Activated B cell treated with CpG ODN at 0.5 μM for 24 hours (primary cell): ENCODE measurements at regions not wholly inside any gene's neighbourhood (a gene's known extent, or its start where the extent isn't known, plus 50 kb on each side); places are given as distances from the start of the nearest gene placed in this dataset.
"Not testable (repeated sequence)": the region's sequence is repeated elsewhere in the genome, so short reads cannot be mapped to it uniquely, and the experiment has no call there.

Experiments used
- ATAC-seq: fragments of 200-7000 bp; cut with Tn5 transposase; one replicate; pipeline ENCODE4 v1.10.0; 2021; ENCODE audit warnings: low read depth, mild to moderate bottlenecking, moderate library complexity
- CTCF ChIA-PET: fragments of 350-600 bp; sonication (Branson Sonifier 250); formaldehyde crosslinking; loops from one replicate; lab custom pipeline; 2021; ENCODE audit warnings: antibody characterized with exemption; lab: Charles Lee
- POLR2A ChIA-PET: fragments of 350-600 bp; sonication (Branson Sonifier 250); formaldehyde crosslinking; loops from one replicate; lab custom pipeline; 2021; ENCODE audit warnings: antibody characterized with exemption; lab: Charles Lee
- DNase-seq: peaks from one replicate; pipeline ENCODE4 v3.0.0; 2022
- H3K27ac Mint-ChIP-seq: one replicate; pipeline ENCODE4 v1.8.0; 2020; ENCODE audit warnings: mixed read lengths
- H3K27me3 Mint-ChIP-seq: one replicate; pipeline ENCODE4 v1.8.0; 2021; ENCODE audit warnings: mixed read lengths
- H3K36me3 Mint-ChIP-seq: one replicate; pipeline ENCODE4 v1.8.0; 2021; ENCODE audit warnings: low read depth, mixed read lengths
- H3K4me1 Mint-ChIP-seq: one replicate; pipeline ENCODE4 v1.8.0; 2021; ENCODE audit warnings: mixed read lengths
- H3K4me3 Mint-ChIP-seq: one replicate; pipeline ENCODE4 v1.8.0; 2020; ENCODE audit warnings: mild to moderate bottlenecking, mixed read lengths
- H3K9me3 Mint-ChIP-seq: one replicate; pipeline ENCODE4 v1.8.0; 2020; ENCODE audit warnings: mixed read lengths
- CTCF ChIP-seq: fragments of 200-600 bp; IDR thresholded peaks from one replicate; pipeline ENCODE4 v1.8.0; 2022; ENCODE audit warnings: antibody characterized with exemption, mild to moderate bottlenecking
- intact Hi-C: fragments of 100-400 bp; cut with micrococcal nuclease; formaldehyde crosslinking; loops from one replicate; pipeline ENCODE4 v1.15.1; 2024

GRCh38 chr3:140859592-140860336, 81.9 kb upstream of the SLC25A36 start:
- intact Hi-C loops = no loop called here
- Mint-ChIP-seq H3K27me3 (no peaks in the 10 kb centered on the region), H3K36me3 (no peaks in the 10 kb centered on the region), H3K27ac (no peak overlapping the region), H3K4me1 (peaks cover 3% of the 10 kb centered on the region), H3K9me3 (no peaks in the 10 kb centered on the region), H3K4me3 (no peak overlapping the region)
- no peak for TF ChIP-seq CTCF
- ATAC-seq (no peak), DNase-seq (no peak)
- ChIA-PET CTCF (no interaction called here), POLR2A (no interaction called here)

DNA sequence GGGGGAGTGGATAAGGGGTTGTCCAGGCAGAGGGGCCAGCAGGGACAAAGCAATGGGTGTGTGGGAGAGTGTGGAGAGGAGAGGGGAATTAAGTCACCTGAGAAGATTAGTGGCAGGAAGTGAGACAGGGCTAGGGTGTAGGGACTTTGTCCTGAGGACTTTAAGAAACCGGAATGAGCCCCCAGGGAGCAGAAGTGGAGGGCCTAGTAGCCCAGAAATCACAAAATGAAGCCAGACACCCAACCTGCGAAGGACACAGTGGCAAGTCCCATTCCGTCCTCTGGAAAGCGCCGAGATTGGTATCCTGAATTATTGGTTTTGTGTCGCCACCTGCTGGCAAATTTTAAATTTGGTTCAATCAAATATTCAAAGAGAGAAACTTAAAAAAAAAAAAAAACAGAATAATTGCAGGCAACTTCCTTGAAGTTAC, 78.0 kb upstream of the SLC25A36 start:
- Mint-ChIP-seq H3K9me3 (no peaks in the 10 kb centered on the region), H3K27me3 (no peaks in the 10 kb centered on the region), H3K4me1 (peaks cover 3% of the 10 kb centered on the region), H3K36me3 (no peaks in the 10 kb centered on the region), H3K27ac (no peak overlapping the region), H3K4me3 (no peak overlapping the region)
- intact Hi-C loops = loop anchor here (1.0 kb wide), 3 partner anchors 329 to 1436 kb away; no protein-coding TSS in a partner anchor
- ATAC-seq = no peak
- TF ChIP-seq CTCF = no peak
- ChIA-PET CTCF (interaction anchor here (0.6 to 2.6 kb wide), 4 partner anchors 926 to 1752 kb away, joined by 3 to 7 read pairs (median 4); no protein-coding TSS in a partner anchor), POLR2A (no interaction called here)
- DNase-seq = peak; percentile 17

DNA sequence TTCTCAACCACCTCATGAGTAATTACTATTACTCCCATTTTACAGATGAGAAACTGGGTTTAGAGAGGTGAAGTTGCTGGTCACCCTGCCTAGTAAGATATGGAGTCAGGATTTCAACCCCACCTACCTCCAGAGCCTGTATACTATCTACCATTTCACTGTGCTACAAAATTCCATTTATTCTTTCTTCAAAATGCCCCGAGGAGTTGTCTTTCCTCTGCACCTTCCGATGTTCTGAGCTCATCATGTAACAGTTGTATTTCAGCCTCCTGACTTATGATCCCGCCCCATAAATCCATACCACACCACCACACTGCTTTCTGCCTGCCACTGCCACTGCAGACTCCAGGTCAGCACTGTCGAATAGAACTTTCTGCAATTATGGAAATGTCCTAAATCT, 71.3 kb upstream of the SLC25A36 start:
- no peak for DNase-seq
- H3K27ac Mint-ChIP-seq = no peak overlapping the region
- no peak overlapping the region for H3K4me3 Mint-ChIP-seq
- CTCF ChIA-PET = no interaction called here
- H3K4me1 Mint-ChIP-seq = no peaks in the 10 kb centered on the region
- intact Hi-C loops = no loop called here
- no peaks in the 10 kb centered on the region for H3K36me3 Mint-ChIP-seq
- peaks cover 3% of the 10 kb centered on the region for H3K9me3 Mint-ChIP-seq
- POLR2A ChIA-PET = no interaction called here
- H3K27me3 Mint-ChIP-seq = peaks cover 10% of the 10 kb centered on the region
- no peak for ATAC-seq
- TF ChIP-seq CTCF = no peak

DNA sequence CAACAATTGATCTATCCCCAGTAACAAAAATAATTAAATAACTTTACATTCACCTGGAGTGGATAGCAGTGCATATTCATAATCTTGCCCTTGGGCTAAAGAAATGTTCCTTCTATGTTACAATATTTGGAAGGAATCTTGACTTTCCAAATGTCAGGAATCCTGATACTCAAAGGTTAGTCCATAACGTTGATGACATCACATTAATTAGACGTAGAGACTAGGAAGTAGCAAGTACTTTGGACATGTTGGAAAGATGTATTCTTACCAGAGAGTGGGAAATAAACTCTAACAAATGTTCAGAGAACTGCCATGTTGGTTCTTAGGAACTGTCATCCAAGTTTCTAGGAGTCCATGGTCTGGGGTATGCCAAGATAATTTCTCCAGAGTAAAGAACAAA, 70.6 kb upstream of the SLC25A36 start:
- Mint-ChIP-seq H3K4me1 (no peaks in the 10 kb centered on the region), H3K9me3 (peaks cover 3% of the 10 kb centered on the region), H3K4me3 (no peak overlapping the region), H3K27ac (no peak overlapping the region), H3K27me3 (peaks cover 10% of the 10 kb centered on the region), H3K36me3 (no peaks in the 10 kb centered on the region)
- intact Hi-C loops = no loop called here
- no peak for TF ChIP-seq CTCF
- ChIA-PET POLR2A (no interaction called here), CTCF (no interaction called here)
- ATAC-seq = no peak
- no peak for DNase-seq

DNA sequence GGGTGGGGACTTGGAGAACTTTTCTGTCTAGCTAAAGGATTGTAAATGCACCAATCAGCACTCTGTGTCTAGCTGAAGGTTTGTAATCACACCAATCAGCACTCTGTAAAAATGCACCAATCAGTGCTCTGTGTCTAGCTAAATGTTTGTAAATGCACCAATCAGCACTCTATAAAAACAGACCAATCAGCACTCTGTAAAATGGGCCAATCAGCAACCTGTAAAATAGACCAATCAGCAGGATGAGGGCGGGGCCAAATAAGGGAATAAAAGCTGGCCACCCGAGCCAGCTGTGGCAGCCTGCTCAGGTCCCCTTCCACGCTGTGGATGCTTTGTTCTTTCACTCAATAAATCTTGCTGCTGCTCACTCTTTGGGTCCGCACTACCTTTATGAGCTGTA, 69.5 kb upstream of the SLC25A36 start:
- H3K27ac Mint-ChIP-seq, ATAC-seq, DNase-seq, H3K9me3 Mint-ChIP-seq, H3K4me3 Mint-ChIP-seq, H3K36me3 Mint-ChIP-seq, intact Hi-C loops, POLR2A ChIA-PET, CTCF ChIA-PET, H3K4me1 Mint-ChIP-seq: not testable (repeated sequence)
- H3K27me3 Mint-ChIP-seq = peaks cover 10% of the 10 kb centered on the region
